Osteocyte (in vitro differentiated cells): ENCODE measurements at regions not wholly inside any gene's neighbourhood (a gene's known extent, or its start where the extent isn't known, plus 50 kb on each side); places are given as distances from the start of the nearest gene placed in this dataset.
A peak's percentile ranks its signal among the peaks of the same experiment; 100 is the strongest.

Experiments used
- DNase-seq: peaks from one replicate; pipeline ENCODE4 v3.0.0; 2021; ENCODE audit warnings: mixed read lengths; ENCODE audit not compliant: unreplicated experiment; ENCODE audit errors: extremely low spot score
- H3K27ac Mint-ChIP-seq: one replicate; pipeline ENCODE4 v1.8.0; 2021; ENCODE audit warnings: mild to moderate bottlenecking, mixed read lengths; ENCODE audit not compliant: unreplicated experiment
- H3K27me3 Mint-ChIP-seq: one replicate; pipeline ENCODE4 v1.8.0; 2021; ENCODE audit warnings: mixed read lengths; ENCODE audit not compliant: unreplicated experiment
- H3K36me3 Mint-ChIP-seq: one replicate; pipeline ENCODE4 v1.8.0; 2021; ENCODE audit warnings: mixed read lengths; ENCODE audit not compliant: unreplicated experiment
- H3K4me1 Mint-ChIP-seq: one replicate; pipeline ENCODE4 v1.8.0; 2021; ENCODE audit warnings: mixed read lengths; ENCODE audit not compliant: unreplicated experiment
- H3K4me3 Mint-ChIP-seq: one replicate; pipeline ENCODE4 v1.8.0; 2021; ENCODE audit warnings: mild to moderate bottlenecking, moderate library complexity, mixed read lengths; ENCODE audit not compliant: unreplicated experiment
- H3K9me3 Mint-ChIP-seq: one replicate; pipeline ENCODE4 v1.8.0; 2021; ENCODE audit warnings: mixed read lengths; ENCODE audit not compliant: unreplicated experiment
- CTCF ChIP-seq: fragments of 200-600 bp; sonication (generic); IDR thresholded peaks from 2 replicates; pipeline ENCODE4 v1.5.0; 2021; ENCODE audit warnings: antibody characterized with exemption, mild to moderate bottlenecking, moderate library complexity

GRCh38 chr12:67590149-67590790 lies 58.3 kb upstream of the DYRK2 start:
- no peak for TF ChIP-seq CTCF
- no peaks in the 10 kb centered on the region for H3K9me3 Mint-ChIP-seq
- no peaks in the 10 kb centered on the region for H3K36me3 Mint-ChIP-seq
- no peak overlapping the region for H3K27ac Mint-ChIP-seq
- DNase-seq: no peak
- H3K4me3 Mint-ChIP-seq: no peak overlapping the region
- no peaks in the 10 kb centered on the region for H3K27me3 Mint-ChIP-seq
- H3K4me1 Mint-ChIP-seq: peaks cover 12% of the 10 kb centered on the region

- no peak overlapping the region for H3K4me3 Mint-ChIP-seq
- no peaks in the 10 kb centered on the region for H3K9me3 Mint-ChIP-seq
- no peaks in the 10 kb centered on the region for H3K27me3 Mint-ChIP-seq
- H3K36me3 Mint-ChIP-seq: no peaks in the 10 kb centered on the region
- peak overlapping the region; percentile 25 for H3K27ac Mint-ChIP-seq
- DNase-seq: no peak
- TF ChIP-seq CTCF: no peak
- H3K4me1 Mint-ChIP-seq: peaks cover 12% of the 10 kb centered on the region
These were observed 56.1 kb upstream of the DYRK2 start for GRCh38 chr12:67592228-67593011.

- TF ChIP-seq CTCF: no peak
- Mint-ChIP-seq H3K36me3 (no peaks in the 10 kb centered on the region), H3K27ac (peak overlapping the region; percentile 5), H3K27me3 (no peaks in the 10 kb centered on the region), H3K4me3 (no peak overlapping the region), H3K4me1 (peaks cover 12% of the 10 kb centered on the region), H3K9me3 (no peaks in the 10 kb centered on the region)
- DNase-seq: no peak
These were observed 55.5 kb upstream of the DYRK2 start for GRCh38 chr12:67593041-67593440.

GRCh38 chr12:67593461-67594330 lies 54.8 kb upstream of the DYRK2 start:
- Mint-ChIP-seq H3K4me3 (no peak overlapping the region), H3K36me3 (no peaks in the 10 kb centered on the region), H3K27ac (no peak overlapping the region), H3K4me1 (peaks cover 12% of the 10 kb centered on the region), H3K27me3 (no peaks in the 10 kb centered on the region), H3K9me3 (peaks cover under 1% of the 10 kb centered on the region)
- DNase-seq: no peak
- no peak for TF ChIP-seq CTCF
